HEK293T (cell line): ENCODE measurements at regions not wholly inside any gene's neighbourhood (a gene's known extent, or its start where the extent isn't known, plus 50 kb on each side); places are given as distances from the start of the nearest gene placed in this dataset.

Source experiments
- ARNT ChIP-seq: fragments of 450-650 bp; IDR thresholded peaks from 2 replicates; pipeline ENCODE4 v1.6.1; 2017; ENCODE audit warnings: mild to moderate bottlenecking
- BHLHE40 ChIP-seq: fragments of 450-650 bp; IDR thresholded peaks from 2 replicates; pipeline ENCODE4 v1.6.1; 2016; ENCODE audit warnings: mild to moderate bottlenecking, moderate library complexity, borderline replicate concordance
- CTBP1 ChIP-seq: fragments of 450-650 bp; IDR thresholded peaks from 2 replicates; pipeline ENCODE4 v1.6.1; 2016; ENCODE audit warnings: borderline replicate concordance
- ELF4 ChIP-seq: fragments of 450-650 bp; IDR thresholded peaks from 2 replicates; pipeline ENCODE4 v1.6.1; 2017; ENCODE audit warnings: antibody characterized with exemption
- FOXA1 ChIP-seq: fragments of 450-650 bp; IDR thresholded peaks from 2 replicates; pipeline ENCODE4 v1.6.1; 2016; ENCODE audit warnings: mild to moderate bottlenecking
- FOXM1 ChIP-seq: fragments of 450-650 bp; IDR thresholded peaks from 2 replicates; pipeline ENCODE4 v1.6.1; 2017; ENCODE audit warnings: mild to moderate bottlenecking, borderline replicate concordance
- HDGF ChIP-seq: fragments of 450-650 bp; IDR thresholded peaks from 2 replicates; pipeline ENCODE4 v1.6.1; 2017; ENCODE audit warnings: antibody characterized with exemption, borderline replicate concordance
- L3MBTL2 ChIP-seq: fragments of 450-650 bp; conservative IDR thresholded peaks from 2 replicates; pipeline ENCODE4 v1.6.1; 2016; ENCODE audit warnings: mild to moderate bottlenecking
- NFRKB ChIP-seq: fragments of 450-650 bp; IDR thresholded peaks from 2 replicates; pipeline ENCODE4 v1.6.1; 2016; ENCODE audit warnings: mild to moderate bottlenecking, moderate library complexity
- SP1 ChIP-seq: fragments of 450-650 bp; IDR thresholded peaks from 2 replicates; pipeline ENCODE4 v1.6.1; 2017
- TARDBP ChIP-seq: fragments of 450-650 bp; IDR thresholded peaks from 2 replicates; pipeline ENCODE4 v1.6.1; 2016
- ZNF384 ChIP-seq: fragments of 450-650 bp; IDR thresholded peaks from 2 replicates; pipeline ENCODE4 v1.6.1; 2016
- TF ChIP-seq, protein P1 (sequence below): fragments of 450-650 bp; IDR thresholded peaks from 2 replicates; pipeline ENCODE4 v1.6.1; 2016

DNA sequence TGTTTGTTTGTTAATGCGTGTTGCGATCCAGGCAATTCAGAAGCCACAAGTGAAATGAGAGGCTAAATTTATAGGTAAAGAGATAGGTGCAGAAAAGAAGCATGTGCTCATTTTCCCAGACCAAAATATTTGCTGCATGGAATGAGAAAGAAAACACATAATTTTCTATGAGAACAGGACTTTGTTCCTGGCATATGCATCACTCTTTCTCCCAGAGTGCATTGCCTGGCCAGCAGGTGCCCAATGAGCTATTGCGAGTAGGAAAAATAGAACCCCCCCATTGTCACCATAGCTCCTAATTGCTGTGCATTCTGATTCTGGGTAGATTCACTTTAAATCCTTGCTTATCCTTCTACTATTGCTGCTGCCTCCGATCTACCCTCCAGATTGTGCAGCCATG is 410.4 kb downstream of the PMP22 start:
- TF ChIP-seq HDGF, result no peak
- TF ChIP-seq ZNF384, result no peak
- TF ChIP-seq, protein P1, sequence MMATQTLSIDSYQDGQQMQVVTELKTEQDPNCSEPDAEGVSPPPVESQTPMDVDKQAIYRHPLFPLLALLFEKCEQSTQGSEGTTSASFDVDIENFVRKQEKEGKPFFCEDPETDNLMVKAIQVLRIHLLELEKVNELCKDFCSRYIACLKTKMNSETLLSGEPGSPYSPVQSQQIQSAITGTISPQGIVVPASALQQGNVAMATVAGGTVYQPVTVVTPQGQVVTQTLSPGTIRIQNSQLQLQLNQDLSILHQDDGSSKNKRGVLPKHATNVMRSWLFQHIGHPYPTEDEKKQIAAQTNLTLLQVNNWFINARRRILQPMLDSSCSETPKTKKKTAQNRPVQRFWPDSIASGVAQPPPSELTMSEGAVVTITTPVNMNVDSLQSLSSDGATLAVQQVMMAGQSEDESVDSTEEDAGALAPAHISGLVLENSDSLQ, result no peak
- TF ChIP-seq NFRKB, result no peak
- TF ChIP-seq FOXA1, result no peak
- no peak for TF ChIP-seq L3MBTL2
- TF ChIP-seq SP1, result no peak
- no peak for TF ChIP-seq BHLHE40
- TF ChIP-seq ELF4, result no peak
- TF ChIP-seq CTBP1, result no peak
- no peak for TF ChIP-seq TARDBP
- no peak for TF ChIP-seq FOXM1
- no peak for TF ChIP-seq ARNT
